ENCODE measurements at regions not wholly inside any gene's neighbourhood (a gene's known extent, or its start where the extent isn't known, plus 50 kb on each side); places are given as distances from the start of the nearest gene placed in this dataset.

- in situ Hi-C loops (cut with MboI; ENCODE audit: low pct_ligation_motif_present in 1 of 4, low pct_unique_long_range_greater_than_20kb in 1 of 4, low sequenced_read_pairs in 3 of 4): no loop called here
- no peaks in the 10 kb centered on the region for H3K9me3 ChIP-seq
- H3K4me1 ChIP-seq: no peaks in the 10 kb centered on the region
- H3K27me3 ChIP-seq: no peaks in the 10 kb centered on the region
- no peaks in the 10 kb centered on the region for H3K36me3 ChIP-seq
- 51 to 61% methylated on average over 3 of the region's 3 CpGs for WGBS, 2 donors (ENCODE audit: low coverage in 1 of 2)
- H3K27ac ChIP-seq: no peak overlapping the region
- intact Hi-C loops (cut with DNase I; ENCODE audit: low total_unique reads): no loop called here
- DNase-seq: no peak
- TF ChIP-seq EP300 (IDR thresholded peaks at IDR 0.05; ENCODE audit: low read depth) (no peak), POLR2AphosphoS5 (IDR thresholded peaks at IDR 0.05) (no peak), CTCF (IDR thresholded peaks at IDR 0.05) (no peak), POLR2A (IDR thresholded peaks at IDR 0.05) (no peak)
- H3K4me3 ChIP-seq: no peak overlapping the region
Observed at GRCh38 chr18:25457601-25458000, 105.6 kb upstream of the ZNF521 start.

GRCh38 chr18:25457126-25457525 is 105.2 kb upstream of the ZNF521 start:
- intact Hi-C loops (cut with DNase I; ENCODE audit: low total_unique reads) (no loop called here), in situ Hi-C loops (cut with MboI; ENCODE audit: low pct_ligation_motif_present in 1 of 4, low pct_unique_long_range_greater_than_20kb in 1 of 4, low sequenced_read_pairs in 3 of 4) (no loop called here)
- TF ChIP-seq POLR2A (IDR thresholded peaks at IDR 0.05) (no peak), CTCF (IDR thresholded peaks at IDR 0.05) (no peak), EP300 (IDR thresholded peaks at IDR 0.05; ENCODE audit: low read depth) (no peak), POLR2AphosphoS5 (IDR thresholded peaks at IDR 0.05) (no peak)
- no peak for DNase-seq
- H3K9me3 ChIP-seq: no peaks in the 10 kb centered on the region
- no peaks in the 10 kb centered on the region for H3K27me3 ChIP-seq
- H3K4me3 ChIP-seq: no peak overlapping the region
- H3K4me1 ChIP-seq: no peaks in the 10 kb centered on the region
- H3K27ac ChIP-seq: no peak overlapping the region
- 83 to 92% methylated on average over 4 of the region's 4 CpGs for WGBS, 2 donors (ENCODE audit: low coverage in 1 of 2)
- no peaks in the 10 kb centered on the region for H3K36me3 ChIP-seq

- Histone ChIP-seq H3K9me3 (no peaks in the 10 kb centered on the region), H3K36me3 (no peaks in the 10 kb centered on the region), H3K27ac (no peak overlapping the region), H3K27me3 (no peaks in the 10 kb centered on the region), H3K4me1 (no peaks in the 10 kb centered on the region), H3K4me3 (no peak overlapping the region)
- no peak for DNase-seq
- intact Hi-C loops (cut with DNase I; ENCODE audit: low total_unique reads): no loop called here
- in situ Hi-C loops (cut with MboI; ENCODE audit: low pct_ligation_motif_present in 1 of 4, low pct_unique_long_range_greater_than_20kb in 1 of 4, low sequenced_read_pairs in 3 of 4): no loop called here
- TF ChIP-seq CTCF (IDR thresholded peaks at IDR 0.05) (no peak), POLR2A (IDR thresholded peaks at IDR 0.05) (no peak), POLR2AphosphoS5 (IDR thresholded peaks at IDR 0.05) (no peak), EP300 (IDR thresholded peaks at IDR 0.05; ENCODE audit: low read depth) (no peak)
- 71 to 86% methylated on average over 4 to 15 of the region's 15 CpGs for WGBS, 2 donors (ENCODE audit: low coverage in 1 of 2)
Observed at GRCh38 chr18:25456334-25457010, 104.5 kb upstream of the ZNF521 start.

- Histone ChIP-seq H3K4me1 (no peaks in the 10 kb centered on the region), H3K4me3 (no peak overlapping the region), H3K27ac (no peak overlapping the region), H3K9me3 (no peaks in the 10 kb centered on the region), H3K27me3 (no peaks in the 10 kb centered on the region), H3K36me3 (no peaks in the 10 kb centered on the region)
- in situ Hi-C loops (cut with MboI; ENCODE audit: low pct_ligation_motif_present in 1 of 4, low pct_unique_long_range_greater_than_20kb in 1 of 4, low sequenced_read_pairs in 3 of 4): no loop called here
- intact Hi-C loops (cut with DNase I; ENCODE audit: low total_unique reads): no loop called here
- TF ChIP-seq CTCF (IDR thresholded peaks at IDR 0.05) (no peak), POLR2AphosphoS5 (IDR thresholded peaks at IDR 0.05) (no peak), EP300 (IDR thresholded peaks at IDR 0.05; ENCODE audit: low read depth) (no peak), POLR2A (IDR thresholded peaks at IDR 0.05) (no peak)
- WGBS, 2 donors (ENCODE audit: low coverage in 1 of 2): 57 to 69% methylated on average over 2 of the region's 2 CpGs
- no peak for DNase-seq
Observed at GRCh38 chr18:25455646-25456045, 103.7 kb upstream of the ZNF521 start.

All from transverse colon (tissue), 4 donors.